LNCaP clone FGC (cell line): ENCODE measurements at regions not wholly inside any gene's neighbourhood (a gene's known extent, or its start where the extent isn't known, plus 50 kb on each side); places are given as distances from the start of the nearest gene placed in this dataset.
A peak's percentile ranks its signal among the peaks of the same experiment; 100 is the strongest.

ENCODE experiments used
- DNase-seq: peaks from one replicate; pipeline ENCODE4 v3.0.0-alpha.2; 2011; ENCODE audit warnings: low read depth
- H3K4me3 ChIP-seq: 2 replicates; pipeline ENCODE4 v1.5.1; 2011; ENCODE audit warnings: mild to moderate bottlenecking, low read depth, low read length, control low read depth
- TF ChIP-seq, protein P1 (sequence below): IDR thresholded peaks from 2 replicates; pipeline ENCODE4 v1.5.1; 2012; ENCODE audit warnings: mild to moderate bottlenecking; ENCODE audit not compliant: control insufficient read depth, insufficient read depth; ENCODE audit errors: extremely low read depth

DNA sequence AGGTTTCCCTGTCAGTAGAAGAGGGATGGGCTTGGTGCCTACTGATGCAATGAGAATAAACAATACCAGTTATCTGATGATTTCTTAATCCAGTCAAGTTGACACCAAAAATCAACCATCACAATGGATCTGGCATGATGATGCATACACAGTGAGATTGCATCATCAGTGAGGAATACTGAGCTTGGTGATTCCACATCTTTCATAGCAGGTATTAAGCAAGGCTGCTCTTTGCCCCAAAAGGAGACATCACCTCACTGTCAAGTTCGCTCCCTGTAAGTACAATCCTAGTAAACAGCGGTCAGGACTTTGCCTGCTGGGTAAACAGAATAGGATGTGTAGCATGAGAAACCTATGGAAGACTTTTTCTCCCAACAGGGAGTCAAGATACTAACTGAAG lies 282.7 kb upstream of the CDH2 start:
- no peak for DNase-seq
- TF ChIP-seq, protein P1, sequence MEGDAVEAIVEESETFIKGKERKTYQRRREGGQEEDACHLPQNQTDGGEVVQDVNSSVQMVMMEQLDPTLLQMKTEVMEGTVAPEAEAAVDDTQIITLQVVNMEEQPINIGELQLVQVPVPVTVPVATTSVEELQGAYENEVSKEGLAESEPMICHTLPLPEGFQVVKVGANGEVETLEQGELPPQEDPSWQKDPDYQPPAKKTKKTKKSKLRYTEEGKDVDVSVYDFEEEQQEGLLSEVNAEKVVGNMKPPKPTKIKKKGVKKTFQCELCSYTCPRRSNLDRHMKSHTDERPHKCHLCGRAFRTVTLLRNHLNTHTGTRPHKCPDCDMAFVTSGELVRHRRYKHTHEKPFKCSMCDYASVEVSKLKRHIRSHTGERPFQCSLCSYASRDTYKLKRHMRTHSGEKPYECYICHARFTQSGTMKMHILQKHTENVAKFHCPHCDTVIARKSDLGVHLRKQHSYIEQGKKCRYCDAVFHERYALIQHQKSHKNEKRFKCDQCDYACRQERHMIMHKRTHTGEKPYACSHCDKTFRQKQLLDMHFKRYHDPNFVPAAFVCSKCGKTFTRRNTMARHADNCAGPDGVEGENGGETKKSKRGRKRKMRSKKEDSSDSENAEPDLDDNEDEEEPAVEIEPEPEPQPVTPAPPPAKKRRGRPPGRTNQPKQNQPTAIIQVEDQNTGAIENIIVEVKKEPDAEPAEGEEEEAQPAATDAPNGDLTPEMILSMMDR: no peak

DNA sequence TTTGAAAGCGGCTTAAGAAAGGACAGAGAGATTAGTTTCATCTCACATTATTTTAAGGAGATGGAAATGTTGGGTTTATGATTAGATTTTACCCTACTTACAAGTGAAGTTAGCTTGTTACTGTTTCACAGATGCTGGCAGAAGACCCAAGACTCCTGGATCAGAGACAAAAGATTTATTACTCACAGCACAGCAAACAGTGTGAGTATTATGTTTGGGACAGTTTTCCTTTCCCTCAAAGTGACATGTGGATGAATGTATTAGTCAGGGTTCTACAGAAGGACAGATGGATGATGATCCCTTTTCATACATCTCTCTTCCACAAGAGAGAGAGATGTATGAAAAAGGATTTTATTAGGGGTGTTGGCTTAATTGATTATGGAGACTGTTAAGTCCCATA lies 281.8 kb upstream of the CDH2 start:
- no peak for DNase-seq
- no peak overlapping the region for H3K4me3 ChIP-seq
- TF ChIP-seq, protein P1: no peak

More for the DNA sequence above, 282.7 kb upstream of the CDH2 start:
- H3K4me3 ChIP-seq: no peak overlapping the region

DNA sequence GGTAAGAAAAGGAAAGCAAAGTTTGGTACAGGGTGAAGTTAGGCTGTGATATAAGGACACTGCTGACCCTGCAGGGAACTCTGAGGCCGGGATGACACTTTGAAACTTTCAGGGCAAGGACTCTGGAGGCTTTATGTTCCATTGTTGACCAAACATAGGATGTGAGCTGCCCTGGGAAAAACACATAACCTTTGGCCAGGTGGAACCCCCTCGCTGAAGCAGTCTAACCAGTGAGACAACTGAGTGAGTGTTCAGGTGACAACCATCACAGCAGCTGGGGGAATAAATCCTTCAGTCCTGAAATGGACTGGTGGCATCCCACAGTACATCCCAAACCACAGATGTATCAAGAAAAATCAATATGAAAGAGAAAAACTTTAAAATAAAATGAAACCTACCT lies 280.9 kb upstream of the CDH2 start:
- TF ChIP-seq, protein P1: no peak
- no peak for DNase-seq
- H3K4me3 ChIP-seq: no peak overlapping the region

DNA sequence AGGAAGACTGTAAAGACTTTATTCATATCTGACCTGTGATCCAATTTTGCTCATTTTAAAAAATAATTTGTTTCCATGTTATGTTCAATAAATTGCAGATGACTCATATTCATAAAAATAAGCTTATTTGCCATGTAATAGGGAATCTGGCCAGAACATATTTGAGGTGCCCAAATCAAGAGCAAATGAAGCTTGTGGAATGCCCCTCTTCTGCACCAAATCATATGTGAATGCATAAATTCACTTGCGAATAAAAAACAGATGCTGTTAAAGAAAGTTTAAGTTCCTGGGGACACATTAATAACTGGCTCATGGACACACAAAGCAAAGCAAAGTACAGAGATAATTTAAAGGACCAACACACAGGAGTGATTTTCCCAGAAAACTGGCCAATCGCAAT lies 279.0 kb upstream of the CDH2 start:
- TF ChIP-seq, protein P1: no peak
- H3K4me3 ChIP-seq: no peak overlapping the region
- DNase-seq: no peak

DNA sequence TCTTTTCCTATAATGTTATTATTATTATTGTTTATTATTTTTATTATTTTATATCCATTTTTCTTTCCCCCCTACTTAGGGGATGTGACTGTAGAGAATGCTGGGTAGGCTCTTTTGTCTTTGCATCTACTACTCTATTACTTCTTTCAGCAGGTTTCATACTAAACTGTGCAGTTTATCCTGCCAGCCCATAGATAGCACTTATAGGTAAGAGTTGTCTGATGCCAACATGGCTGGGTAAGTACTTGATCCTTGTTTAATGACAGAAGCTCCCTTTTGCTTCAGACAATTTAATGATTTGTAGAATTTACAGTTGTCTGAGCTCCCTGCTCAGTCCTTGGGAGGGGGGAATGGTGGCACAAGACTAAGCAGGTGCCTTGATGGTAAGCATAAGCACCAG lies 262.9 kb upstream of the CDH2 start:
- DNase-seq: no peak
- TF ChIP-seq, protein P1: 0 out of 2 replicates have a peak, but pooled peaks have one; percentile 17
- no peak overlapping the region for H3K4me3 ChIP-seq

DNA sequence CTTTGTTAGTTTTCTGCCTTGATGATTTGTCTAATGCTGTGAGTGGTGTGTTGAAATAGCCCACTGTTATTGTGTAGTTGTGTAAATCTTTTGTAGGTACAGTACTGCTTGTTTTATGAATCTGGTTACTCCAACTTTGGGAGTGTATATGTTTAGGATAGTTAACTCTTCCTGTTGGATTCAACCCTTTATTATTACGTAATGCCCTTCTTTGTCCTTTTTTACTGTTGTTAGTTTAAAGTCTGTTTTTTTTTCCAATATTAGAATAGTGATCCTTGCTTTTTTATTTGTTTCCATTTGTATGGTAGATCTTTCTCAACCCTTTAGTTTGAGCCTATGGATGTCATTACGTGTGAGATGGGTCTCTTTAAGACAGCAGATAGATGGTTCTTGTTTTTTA lies 261.5 kb upstream of the CDH2 start:
- TF ChIP-seq, protein P1: no peak
- H3K4me3 ChIP-seq: no peak overlapping the region

DNA sequence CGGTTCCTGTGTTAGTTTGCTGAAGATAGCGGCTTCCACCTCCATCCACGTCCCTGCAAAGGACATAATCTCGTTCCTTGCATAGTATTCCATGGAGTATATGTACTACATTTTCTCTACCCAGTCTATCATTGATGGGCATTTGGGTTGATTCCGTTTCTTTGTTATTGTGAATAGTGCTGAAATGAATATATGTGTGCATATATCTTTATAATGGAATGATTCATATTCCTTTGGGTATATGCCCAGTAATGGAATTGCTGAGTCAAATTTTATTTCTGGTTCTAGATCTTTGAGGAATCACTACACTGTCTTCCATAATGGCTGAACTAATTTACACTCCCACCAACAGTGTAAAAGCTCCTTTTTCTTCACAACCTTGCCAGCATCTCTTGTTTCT lies 255.4 kb upstream of the CDH2 start:
- TF ChIP-seq, protein P1: no peak
- no peak overlapping the region for H3K4me3 ChIP-seq
- DNase-seq: no peak

More for the DNA sequence above, 261.5 kb upstream of the CDH2 start:
- no peak for DNase-seq
